ENCODE measurements at regions not wholly inside any gene's neighbourhood (a gene's known extent, or its start where the extent isn't known, plus 50 kb on each side); places are given as distances from the start of the nearest gene placed in this dataset.
A peak's percentile ranks its signal among the peaks of the same experiment; 100 is the strongest.

GRCh38 chr10:61567729-61568128, 95.0 kb upstream of the CABCOCO1 start:
- TF ChIP-seq CTCF (IDR thresholded peaks at IDR 0.05) (no peak), ZFX (IDR thresholded peaks at IDR 0.05; ENCODE audit: borderline replicate concordance) (no peak)
- no peak overlapping the region for H3K27ac ChIP-seq

GRCh38 chr10:61565819-61566560, 96.7 kb upstream of the CABCOCO1 start:
- no peak for TF ChIP-seq CTCF (IDR thresholded peaks at IDR 0.05)
- TF ChIP-seq ZFX (IDR thresholded peaks at IDR 0.05; ENCODE audit: borderline replicate concordance) = no peak
- no peak overlapping the region for H3K27ac ChIP-seq

- TF ChIP-seq ZFX (IDR thresholded peaks at IDR 0.05; ENCODE audit: borderline replicate concordance) = no peak
- no peak for TF ChIP-seq CTCF (IDR thresholded peaks at IDR 0.05)
- H3K27ac ChIP-seq = no peak overlapping the region
These were observed 98.3 kb upstream of the CABCOCO1 start for GRCh38 chr10:61564444-61564843.

- TF ChIP-seq ZFX (IDR thresholded peaks at IDR 0.05; ENCODE audit: borderline replicate concordance) = no peak
- TF ChIP-seq CTCF (IDR thresholded peaks at IDR 0.05) = no peak
- no peak overlapping the region for H3K27ac ChIP-seq
These were observed 103.1 kb upstream of the CABCOCO1 start for GRCh38 chr10:61559615-61560014.

DNA sequence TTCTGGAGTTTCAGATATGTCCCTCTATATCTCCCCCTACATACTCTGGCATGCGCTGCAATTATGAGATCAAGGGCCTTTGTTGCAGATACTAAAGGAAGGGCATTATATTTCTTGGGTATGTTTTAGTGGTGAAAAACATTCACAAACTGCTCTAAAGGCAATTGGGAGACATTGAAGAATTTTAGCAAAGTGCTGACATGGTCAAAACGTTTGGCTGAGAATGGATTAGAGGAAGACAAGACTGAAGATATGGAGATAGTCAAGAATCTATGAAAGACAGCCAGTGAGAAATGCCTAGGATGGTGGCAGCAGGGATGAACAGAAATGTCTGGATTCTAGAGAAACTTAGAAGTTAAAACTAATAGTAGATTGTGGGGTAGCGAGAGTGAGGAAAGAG, 104.5 kb upstream of the CABCOCO1 start:
- no peak overlapping the region for H3K27ac ChIP-seq
- peak; percentile 18; the same call in 1 of the 2 replicates for TF ChIP-seq CTCF (IDR thresholded peaks at IDR 0.05)
- TF ChIP-seq ZFX (IDR thresholded peaks at IDR 0.05; ENCODE audit: borderline replicate concordance) = no peak

DNA sequence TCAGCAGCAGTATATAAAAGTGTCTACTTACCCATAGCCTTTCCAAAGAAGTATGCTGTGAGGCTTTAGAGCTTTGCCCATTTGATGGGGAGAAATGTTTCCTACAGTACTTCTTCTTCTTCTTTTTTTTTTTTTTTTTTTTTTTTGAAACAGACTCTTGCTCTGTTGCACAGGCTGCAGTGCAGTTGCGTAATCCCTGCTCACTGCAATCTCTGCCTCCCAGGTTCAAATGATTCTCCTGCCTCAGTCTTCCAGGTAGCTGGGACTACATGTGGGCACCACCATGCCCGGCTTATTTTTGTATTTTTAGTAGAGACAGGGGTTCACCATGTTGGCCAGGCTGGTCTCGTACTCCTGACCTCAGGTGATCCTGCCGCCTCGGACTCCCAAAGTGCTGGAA, 101.7 kb upstream of the TMEM26 start:
- H3K27ac ChIP-seq = no peak overlapping the region
- TF ChIP-seq CTCF (IDR thresholded peaks at IDR 0.05) (no peak), ZFX (IDR thresholded peaks at IDR 0.05; ENCODE audit: borderline replicate concordance) (no peak)

GRCh38 chr10:61549861-61550260, 96.7 kb upstream of the TMEM26 start:
- no peak overlapping the region for H3K27ac ChIP-seq
- no peak for TF ChIP-seq CTCF (IDR thresholded peaks at IDR 0.05)
- TF ChIP-seq ZFX (IDR thresholded peaks at IDR 0.05; ENCODE audit: borderline replicate concordance) = no peak
